VCaP (cell line): ENCODE measurements at regions not wholly inside any gene's neighbourhood (a gene's known extent, or its start where the extent isn't known, plus 50 kb on each side); places are given as distances from the start of the nearest gene placed in this dataset.

Experiments
- H3K27ac ChIP-seq: fragments of 450-650 bp; 2 replicates; pipeline ENCODE4 v1.5.1; 2017
- CTCF ChIP-seq: fragments of 450-650 bp; conservative IDR thresholded peaks from 2 replicates; pipeline ENCODE4 v1.5.1; 2017; ENCODE audit warnings: mild to moderate bottlenecking, moderate library complexity

GRCh38 chr2:120522151-120522751 lies 176.3 kb downstream of the INHBB start:
- no peak overlapping the region for H3K27ac ChIP-seq
- no peak for TF ChIP-seq CTCF

GRCh38 chr2:120523766-120524165 lies 177.8 kb downstream of the INHBB start:
- no peak for TF ChIP-seq CTCF
- no peak overlapping the region for H3K27ac ChIP-seq

- no peak overlapping the region for H3K27ac ChIP-seq
- TF ChIP-seq CTCF = no peak
These were observed 178.2 kb downstream of the INHBB start for GRCh38 chr2:120524174-120524573.

- no peak for TF ChIP-seq CTCF
- H3K27ac ChIP-seq = no peak overlapping the region
These were observed 179.4 kb downstream of the INHBB start for GRCh38 chr2:120525056-120526046.

- no peak overlapping the region for H3K27ac ChIP-seq
- TF ChIP-seq CTCF = no peak
These were observed 180.2 kb downstream of the INHBB start for GRCh38 chr2:120526047-120526562.

- TF ChIP-seq CTCF = no peak
- no peak overlapping the region for H3K27ac ChIP-seq
These were observed 181.3 kb downstream of the INHBB start for GRCh38 chr2:120526997-120527945.
